22Rv1 (cell line): ENCODE measurements at regions not wholly inside any gene's neighbourhood (a gene's known extent, or its start where the extent isn't known, plus 50 kb on each side); places are given as distances from the start of the nearest gene placed in this dataset.

Source experiments
- ZFX ChIP-seq: fragments of 450-650 bp; IDR thresholded peaks from 2 replicates; pipeline ENCODE4 v1.6.1; 2017; ENCODE audit warnings: antibody characterized with exemption, borderline replicate concordance
- TF ChIP-seq, protein P1 (sequence below): fragments of 450-650 bp; IDR thresholded peaks from 2 replicates; pipeline ENCODE4 v1.5.1; 2017; ENCODE audit warnings: mild to moderate bottlenecking

DNA sequence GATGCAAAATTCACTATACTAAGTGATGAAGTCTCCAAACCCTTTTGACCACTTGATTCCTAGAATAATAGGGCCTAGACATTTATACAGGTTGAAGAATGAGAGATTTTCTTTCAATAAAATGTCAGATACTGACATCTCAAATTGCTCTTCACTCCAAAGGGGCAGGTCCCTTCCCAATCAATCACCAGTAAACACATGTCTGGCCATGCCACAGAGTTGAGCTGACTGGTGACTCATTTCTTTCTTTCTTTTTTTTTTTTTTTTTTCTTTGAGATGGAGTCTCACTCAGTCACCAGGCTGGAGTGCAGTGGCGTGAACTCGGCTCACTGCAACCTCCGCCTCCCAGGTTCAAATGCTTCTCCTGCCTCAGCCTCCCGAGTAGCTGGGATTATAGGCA, 388.6 kb upstream of the BTBD3 start:
- TF ChIP-seq, protein P1, sequence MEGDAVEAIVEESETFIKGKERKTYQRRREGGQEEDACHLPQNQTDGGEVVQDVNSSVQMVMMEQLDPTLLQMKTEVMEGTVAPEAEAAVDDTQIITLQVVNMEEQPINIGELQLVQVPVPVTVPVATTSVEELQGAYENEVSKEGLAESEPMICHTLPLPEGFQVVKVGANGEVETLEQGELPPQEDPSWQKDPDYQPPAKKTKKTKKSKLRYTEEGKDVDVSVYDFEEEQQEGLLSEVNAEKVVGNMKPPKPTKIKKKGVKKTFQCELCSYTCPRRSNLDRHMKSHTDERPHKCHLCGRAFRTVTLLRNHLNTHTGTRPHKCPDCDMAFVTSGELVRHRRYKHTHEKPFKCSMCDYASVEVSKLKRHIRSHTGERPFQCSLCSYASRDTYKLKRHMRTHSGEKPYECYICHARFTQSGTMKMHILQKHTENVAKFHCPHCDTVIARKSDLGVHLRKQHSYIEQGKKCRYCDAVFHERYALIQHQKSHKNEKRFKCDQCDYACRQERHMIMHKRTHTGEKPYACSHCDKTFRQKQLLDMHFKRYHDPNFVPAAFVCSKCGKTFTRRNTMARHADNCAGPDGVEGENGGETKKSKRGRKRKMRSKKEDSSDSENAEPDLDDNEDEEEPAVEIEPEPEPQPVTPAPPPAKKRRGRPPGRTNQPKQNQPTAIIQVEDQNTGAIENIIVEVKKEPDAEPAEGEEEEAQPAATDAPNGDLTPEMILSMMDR, result no peak
- no peak for TF ChIP-seq ZFX
